ENCODE measurements at regions not wholly inside any gene's neighbourhood (a gene's known extent, or its start where the extent isn't known, plus 50 kb on each side); places are given as distances from the start of the nearest gene placed in this dataset.

GRCh38 chr9:88831713-88832407, 159.4 kb upstream of the S1PR3 start:
- TF ChIP-seq REST (tag by site-specific recombination; IDR thresholded peaks at IDR 0.05) (no peak), ZNF843 (tag by site-specific recombination; IDR thresholded peaks at IDR 0.05) (no peak), ZNF121 (tag by site-specific recombination; IDR thresholded peaks at IDR 0.05) (no peak), CTCF (tag by site-specific recombination; IDR thresholded peaks at IDR 0.05) (no peak), ZNF555 (tag by site-specific recombination; conservative IDR thresholded peaks at IDR 0.05) (no peak), ZNF311 (tag by site-specific recombination; IDR thresholded peaks at IDR 0.05; ENCODE audit: borderline replicate concordance) (no peak)
